ENCODE measurements at regions not wholly inside any gene's neighbourhood (a gene's known extent, or its start where the extent isn't known, plus 50 kb on each side); places are given as distances from the start of the nearest gene placed in this dataset.

DNA sequence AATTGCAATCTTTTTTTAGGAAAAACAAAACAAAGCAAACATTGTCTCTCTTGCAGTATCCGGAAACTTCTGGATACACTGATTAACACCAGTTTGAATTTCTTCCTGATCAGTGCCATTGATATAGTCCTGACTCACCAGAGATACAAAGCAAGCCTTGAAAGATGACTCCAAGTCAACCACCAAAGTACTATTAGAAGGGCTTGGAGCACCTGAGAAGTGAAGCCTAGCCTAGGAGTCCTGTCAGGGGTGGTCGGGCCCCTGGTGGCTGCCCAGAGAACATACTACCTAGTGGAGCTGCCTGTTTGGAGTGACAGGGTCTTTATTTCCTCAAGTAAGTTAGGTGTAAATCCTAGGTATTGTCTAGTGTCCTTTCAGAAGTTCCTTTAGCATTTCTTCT, 593.2 kb downstream of the ZNF674 start:
- no peak for TF ChIP-seq POLR2A (IDR thresholded peaks at IDR 0.05)
- TF ChIP-seq, protein P1, sequence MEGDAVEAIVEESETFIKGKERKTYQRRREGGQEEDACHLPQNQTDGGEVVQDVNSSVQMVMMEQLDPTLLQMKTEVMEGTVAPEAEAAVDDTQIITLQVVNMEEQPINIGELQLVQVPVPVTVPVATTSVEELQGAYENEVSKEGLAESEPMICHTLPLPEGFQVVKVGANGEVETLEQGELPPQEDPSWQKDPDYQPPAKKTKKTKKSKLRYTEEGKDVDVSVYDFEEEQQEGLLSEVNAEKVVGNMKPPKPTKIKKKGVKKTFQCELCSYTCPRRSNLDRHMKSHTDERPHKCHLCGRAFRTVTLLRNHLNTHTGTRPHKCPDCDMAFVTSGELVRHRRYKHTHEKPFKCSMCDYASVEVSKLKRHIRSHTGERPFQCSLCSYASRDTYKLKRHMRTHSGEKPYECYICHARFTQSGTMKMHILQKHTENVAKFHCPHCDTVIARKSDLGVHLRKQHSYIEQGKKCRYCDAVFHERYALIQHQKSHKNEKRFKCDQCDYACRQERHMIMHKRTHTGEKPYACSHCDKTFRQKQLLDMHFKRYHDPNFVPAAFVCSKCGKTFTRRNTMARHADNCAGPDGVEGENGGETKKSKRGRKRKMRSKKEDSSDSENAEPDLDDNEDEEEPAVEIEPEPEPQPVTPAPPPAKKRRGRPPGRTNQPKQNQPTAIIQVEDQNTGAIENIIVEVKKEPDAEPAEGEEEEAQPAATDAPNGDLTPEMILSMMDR (IDR thresholded peaks at IDR 0.05), result no peak
- H3K9me3 ChIP-seq, result no peaks in the 10 kb centered on the region
- DNase-seq, result no peak
- H3K27ac ChIP-seq, result no peak overlapping the region
- H3K36me3 ChIP-seq, result no peaks in the 10 kb centered on the region
- no peak for ATAC-seq
- intact Hi-C loops (cut with DNase I), result no loop called here
- no peaks in the 10 kb centered on the region for H3K4me1 ChIP-seq
- WGBS (ENCODE audit: insufficient coverage, low coverage, low lambda C conversion rate, missing lambda C conversion rate), result 42% methylated on average over 2 of the region's 2 CpGs
- H3K4me3 ChIP-seq, result no peak overlapping the region
- H3K27me3 ChIP-seq, result no peaks in the 10 kb centered on the region

DNA sequence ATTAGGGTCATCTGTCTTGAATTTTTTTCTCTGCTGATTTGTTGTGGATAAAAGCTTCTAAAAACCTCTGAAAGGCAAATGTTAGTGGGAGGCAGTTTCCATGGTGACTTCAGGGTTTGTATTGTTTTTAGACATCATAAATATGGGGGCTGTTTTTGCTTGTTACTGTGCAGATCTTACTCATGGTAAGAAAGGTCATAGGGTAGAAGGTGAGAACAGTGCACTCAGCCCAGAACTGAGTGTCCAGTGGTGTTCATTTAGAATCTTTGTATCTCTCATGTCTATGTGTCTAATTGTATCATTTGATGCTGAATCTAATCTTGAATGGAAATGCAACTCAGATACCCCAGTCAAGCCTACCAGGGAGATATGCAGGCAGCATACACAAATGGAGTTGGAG, 609.8 kb downstream of the ZNF674 start:
- ATAC-seq, result no peak
- no peaks in the 10 kb centered on the region for H3K36me3 ChIP-seq
- peaks cover 0 to 3% of the 10 kb centered on the region in 2 donors for H3K27me3 ChIP-seq
- DNase-seq, result no peak
- H3K9me3 ChIP-seq, result no peaks in the 10 kb centered on the region
- no peak overlapping the region for H3K27ac ChIP-seq
- H3K4me3 ChIP-seq, result no peak overlapping the region
- intact Hi-C loops (cut with DNase I), result no loop called here
- TF ChIP-seq, protein P1 (IDR thresholded peaks at IDR 0.05), result no peak
- no peak for TF ChIP-seq POLR2A (IDR thresholded peaks at IDR 0.05)
- H3K4me1 ChIP-seq, result no peaks in the 10 kb centered on the region

DNA sequence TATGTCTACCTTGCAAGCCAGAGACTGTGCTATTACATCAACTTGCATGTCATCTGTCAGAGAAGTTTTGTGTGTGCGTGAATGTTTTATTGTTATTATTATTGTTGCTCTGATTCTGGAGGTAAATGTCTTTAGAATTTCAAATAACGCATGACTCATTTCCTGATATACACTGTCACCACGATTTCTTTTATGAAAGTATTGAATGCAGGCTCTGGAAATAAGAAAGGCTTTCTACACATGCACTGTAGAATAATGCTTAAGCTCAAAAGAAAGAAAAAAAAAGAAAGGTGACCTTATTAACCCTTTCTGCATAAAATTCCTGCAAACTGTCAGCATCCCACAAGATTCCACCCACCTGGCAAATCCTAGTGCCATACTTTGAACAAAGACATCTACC, 632.9 kb downstream of the ZNF674 start:
- H3K36me3 ChIP-seq, result no peaks in the 10 kb centered on the region
- ATAC-seq (no peak), DNase-seq (no peak)
- no peaks in the 10 kb centered on the region for H3K9me3 ChIP-seq
- no peaks in the 10 kb centered on the region for H3K4me1 ChIP-seq
- intact Hi-C loops (cut with DNase I), result no loop called here
- no peak overlapping the region for H3K27ac ChIP-seq
- no peaks in the 10 kb centered on the region for H3K27me3 ChIP-seq
- TF ChIP-seq POLR2A (IDR thresholded peaks at IDR 0.05), result no peak
- TF ChIP-seq, protein P1 (IDR thresholded peaks at IDR 0.05), result no peak
- WGBS (ENCODE audit: insufficient coverage, low coverage, low lambda C conversion rate, missing lambda C conversion rate), result 62% methylated on average over 3 of the region's 3 CpGs
- no peak overlapping the region for H3K4me3 ChIP-seq

DNA sequence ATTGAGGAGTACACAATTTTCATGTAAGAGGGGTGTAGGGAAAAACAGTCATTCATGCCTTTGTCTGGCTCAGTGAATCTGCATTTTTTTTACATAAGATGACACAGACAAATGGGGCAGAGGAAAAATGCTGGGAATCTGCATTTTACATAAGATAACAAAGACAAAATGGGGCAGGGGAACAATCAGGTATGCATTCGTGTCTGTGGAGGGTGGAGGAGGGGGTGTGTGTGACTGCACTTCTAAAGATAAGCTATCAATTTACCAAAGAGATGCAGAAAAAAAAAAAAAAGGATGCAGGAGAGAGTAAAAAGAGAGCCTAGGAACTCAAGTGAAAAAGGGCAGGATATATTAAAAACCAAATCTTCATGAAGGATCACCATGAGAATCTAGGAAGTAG, 637.4 kb downstream of the ZNF674 start:
- DNase-seq, result no peak
- no peaks in the 10 kb centered on the region for H3K36me3 ChIP-seq

More for the DNA sequence above, 637.4 kb downstream of the ZNF674 start:
- no peaks in the 10 kb centered on the region for H3K27me3 ChIP-seq
- intact Hi-C loops (cut with DNase I), result no loop called here
- 67% methylated on average over 1 of the region's 1 CpG for WGBS (ENCODE audit: insufficient coverage, low coverage, low lambda C conversion rate, missing lambda C conversion rate)
- H3K27ac ChIP-seq, result no peak overlapping the region
- no peaks in the 10 kb centered on the region for H3K9me3 ChIP-seq
- no peak for ATAC-seq
- H3K4me1 ChIP-seq, result no peaks in the 10 kb centered on the region
- TF ChIP-seq, protein P1 (IDR thresholded peaks at IDR 0.05), result no peak
- TF ChIP-seq POLR2A (IDR thresholded peaks at IDR 0.05), result no peak
- H3K4me3 ChIP-seq, result no peak overlapping the region
